Stimulated activated CD4-positive, alpha-beta T cell treated with anti-CD3 and anti-CD28 coated beads, TNF-alpha, amount 100 ng/mL, for 48 hours (primary cell): ENCODE measurements at regions not wholly inside any gene's neighbourhood (a gene's known extent, or its start where the extent isn't known, plus 50 kb on each side); places are given as distances from the start of the nearest gene placed in this dataset.
A peak's percentile ranks its signal among the peaks of the same experiment; 100 is the strongest.
"Not testable (repeated sequence)": the region's sequence is repeated elsewhere in the genome, so short reads cannot be mapped to it uniquely, and the experiment has no call there.

ENCODE experiments used
- DNase-seq, 3 donors: peaks; one replicate each; pipeline ENCODE4 v3.0.0-alpha.2; 2020; ENCODE audit warnings: low read depth in 3 of 3

DNA sequence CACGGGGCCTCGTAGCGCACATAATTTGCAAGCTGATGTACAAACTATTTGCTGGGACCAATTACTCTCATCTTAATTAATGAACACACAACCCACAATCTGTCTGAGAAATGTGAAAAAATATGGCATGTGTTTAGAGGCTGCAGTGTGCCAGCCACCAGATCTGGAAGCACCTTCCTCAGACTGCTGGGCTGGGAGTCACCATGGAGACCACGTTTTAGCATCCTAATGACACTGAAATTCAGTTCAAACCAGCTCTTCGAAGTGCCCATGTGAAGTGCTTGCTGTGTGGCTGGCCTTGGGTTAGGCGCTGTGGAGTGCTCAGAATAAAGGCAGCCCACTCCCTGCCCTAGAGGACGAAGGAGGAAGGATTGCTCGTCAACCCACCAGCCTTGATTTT lies 482.4 kb downstream of the OMA1 start:
- DNase-seq: no peak

DNA sequence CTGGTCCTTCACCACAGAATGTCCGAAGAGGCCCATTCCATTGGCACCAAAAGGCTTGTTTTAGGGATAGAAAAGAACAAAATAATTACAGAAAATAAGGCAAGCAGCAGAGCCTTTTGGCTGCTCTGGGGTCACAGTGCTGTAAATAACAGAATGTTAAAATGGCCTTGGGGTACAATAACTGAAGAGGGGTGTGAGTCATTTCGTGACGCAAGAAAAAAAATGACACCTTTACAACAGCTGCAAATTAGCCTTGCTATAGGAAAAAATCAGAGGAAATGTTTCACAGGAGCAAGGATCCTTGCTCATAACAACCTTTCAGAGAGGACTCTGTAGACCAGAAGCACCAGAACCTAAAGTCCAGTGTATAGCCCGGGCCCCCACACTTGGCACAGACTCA lies 483.4 kb downstream of the OMA1 start:
- no peak for DNase-seq

DNA sequence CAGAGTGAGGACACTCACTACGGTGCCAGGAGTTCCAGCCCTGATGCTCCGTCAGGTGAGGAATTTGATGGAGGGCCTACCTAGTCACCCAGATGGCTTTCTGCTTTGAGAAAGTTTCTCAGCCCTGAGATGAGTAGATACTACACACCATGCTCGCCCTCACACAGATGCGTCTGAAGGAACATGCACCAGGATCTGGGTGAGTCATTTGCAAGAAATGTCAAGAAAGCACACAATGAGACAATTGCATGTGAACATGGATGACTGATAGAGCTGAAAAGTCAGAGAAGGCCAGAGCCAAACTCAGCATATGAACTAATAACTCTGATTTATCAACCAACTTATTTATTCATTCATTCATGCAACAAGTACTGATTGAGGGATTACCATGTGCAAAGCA lies 483.9 kb downstream of the OMA1 start:
- no peak for DNase-seq

DNA sequence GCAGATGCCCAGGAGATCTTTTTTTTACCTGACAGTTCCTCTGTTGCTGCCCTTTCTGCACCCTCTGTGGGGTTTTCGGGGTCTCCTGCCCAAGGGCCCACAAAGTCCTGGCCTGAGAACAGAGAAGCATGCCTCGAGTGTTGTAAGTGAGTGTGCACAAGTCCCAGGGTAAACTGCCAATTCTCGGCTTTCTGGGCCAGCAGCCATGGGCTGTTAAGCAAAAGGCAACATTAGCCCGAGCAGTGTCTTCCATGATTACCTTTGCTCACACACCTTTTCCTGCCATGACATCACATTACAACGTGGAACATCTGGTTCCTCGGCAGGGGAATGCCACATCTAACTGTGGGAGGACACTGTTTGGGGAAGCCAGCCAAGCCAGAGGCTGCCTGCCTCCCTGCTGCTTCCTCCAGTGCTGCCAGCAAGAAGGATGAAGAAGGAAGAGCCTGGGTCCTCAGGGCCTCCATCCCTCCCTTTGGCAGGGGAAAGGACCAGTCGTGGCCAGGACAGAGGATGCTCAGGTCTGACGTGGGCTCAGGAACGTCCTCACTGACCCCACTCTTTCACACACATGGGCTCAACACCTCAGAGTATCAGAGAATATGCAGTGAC lies 485.9 kb downstream of the OMA1 start:
- no peak for DNase-seq

DNA sequence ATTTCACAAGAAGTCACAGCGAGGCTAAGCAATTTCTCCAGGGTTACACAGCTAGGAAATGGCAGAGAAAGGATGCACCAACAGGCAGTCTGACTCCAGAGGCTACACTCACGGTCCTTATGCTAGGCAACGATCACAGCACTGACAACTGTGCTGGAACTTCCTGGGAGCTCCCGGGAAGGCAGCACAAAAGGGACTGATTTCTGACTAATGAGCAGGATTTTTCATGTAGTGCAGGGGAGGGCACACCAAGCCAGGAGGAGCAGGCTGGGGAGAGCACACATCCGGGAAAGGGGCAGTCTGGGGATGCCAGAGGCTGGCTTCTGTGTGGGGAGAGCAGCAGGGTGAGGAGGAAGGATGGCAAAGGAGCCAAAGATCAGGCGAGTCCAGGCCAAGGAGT lies 486.7 kb downstream of the OMA1 start:
- DNase-seq: no peak

DNA sequence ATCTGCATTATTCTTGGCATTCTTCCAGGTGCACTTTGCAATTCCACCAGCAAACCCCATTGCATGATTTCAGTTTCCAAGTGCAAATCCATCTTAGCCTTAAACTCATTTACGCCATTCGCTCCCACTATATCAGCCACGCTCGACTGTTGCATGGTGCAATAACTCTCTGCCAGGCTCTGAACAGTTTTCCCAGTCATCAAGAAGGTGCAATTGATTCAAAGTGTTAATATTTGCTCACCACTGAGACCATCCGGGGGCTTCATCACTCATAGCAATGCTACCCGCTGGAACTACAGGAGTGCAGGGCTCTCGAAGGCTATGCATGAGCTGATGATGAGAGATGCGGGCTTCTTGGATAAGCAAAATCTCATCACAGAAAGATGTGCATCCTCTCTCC lies 488.2 kb downstream of the OMA1 start:
- no peak for DNase-seq

DNA sequence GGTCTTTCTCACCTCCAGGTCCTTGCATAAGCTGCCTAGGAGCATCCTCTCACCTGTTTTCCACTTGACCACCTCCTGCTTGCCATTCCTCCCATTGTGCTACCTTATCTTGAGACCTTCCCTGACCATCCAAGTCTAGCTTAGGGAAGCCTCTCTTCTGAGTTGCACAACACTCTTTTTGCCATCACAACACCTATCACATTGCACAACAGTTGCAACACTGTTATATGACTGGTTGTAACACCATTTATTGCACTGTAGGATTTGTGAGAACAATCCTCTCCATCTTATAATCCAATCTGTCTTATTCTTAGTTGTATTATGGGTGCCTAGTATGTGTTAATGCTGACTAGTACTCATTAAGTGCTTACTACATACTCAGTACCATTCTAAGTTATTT lies 488.7 kb downstream of the OMA1 start:
- no peak for DNase-seq

DNA sequence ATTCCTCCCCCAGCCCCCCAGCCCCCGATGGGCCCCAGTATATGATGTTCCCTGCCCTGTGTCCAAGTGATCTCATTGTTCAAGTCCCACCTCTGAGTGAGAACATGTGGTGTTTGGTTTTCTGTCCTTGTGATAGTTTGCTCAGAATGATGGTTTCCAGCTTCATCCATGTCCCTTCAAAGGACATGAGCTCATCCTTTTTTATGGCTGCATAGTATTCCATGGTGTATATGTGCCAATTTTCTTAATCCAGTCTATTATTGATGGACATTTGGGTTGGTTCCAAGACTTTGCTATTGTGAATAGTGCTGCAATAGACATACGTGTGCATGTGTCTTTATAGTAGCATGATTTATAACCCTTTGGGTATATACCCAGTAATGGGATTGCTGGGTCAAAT lies 495.3 kb downstream of the OMA1 start:
- DNase-seq: not testable (repeated sequence)

DNA sequence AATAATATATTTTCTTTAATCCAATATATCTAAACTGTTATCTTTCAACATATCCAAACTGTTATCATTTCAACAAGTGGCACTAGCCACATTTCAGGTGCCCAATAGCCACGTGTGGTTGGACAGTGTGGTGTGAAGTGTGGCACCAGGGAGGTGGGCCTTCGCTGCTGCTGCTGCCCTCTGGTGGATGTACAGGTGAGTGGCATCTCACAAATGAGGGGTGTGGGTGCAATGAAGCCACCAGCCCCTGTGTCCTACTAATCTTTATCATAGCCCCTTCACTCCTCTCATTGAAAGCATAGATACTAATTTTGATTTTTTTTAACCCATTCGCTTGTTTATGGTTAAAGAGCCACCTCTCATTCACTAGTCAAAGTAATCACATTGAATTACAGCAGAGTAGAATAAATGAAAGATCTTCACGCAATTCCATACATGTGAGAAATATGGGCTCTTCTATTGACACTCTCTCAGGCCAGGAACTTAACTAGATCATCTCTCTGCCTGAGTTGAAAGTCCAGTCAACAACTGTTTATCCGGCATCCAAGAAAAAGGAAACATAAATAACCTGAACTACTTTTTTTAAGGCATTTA lies 499.2 kb downstream of the OMA1 start:
- peak; percentile 3 to 14 (median 3) for DNase-seq

DNA sequence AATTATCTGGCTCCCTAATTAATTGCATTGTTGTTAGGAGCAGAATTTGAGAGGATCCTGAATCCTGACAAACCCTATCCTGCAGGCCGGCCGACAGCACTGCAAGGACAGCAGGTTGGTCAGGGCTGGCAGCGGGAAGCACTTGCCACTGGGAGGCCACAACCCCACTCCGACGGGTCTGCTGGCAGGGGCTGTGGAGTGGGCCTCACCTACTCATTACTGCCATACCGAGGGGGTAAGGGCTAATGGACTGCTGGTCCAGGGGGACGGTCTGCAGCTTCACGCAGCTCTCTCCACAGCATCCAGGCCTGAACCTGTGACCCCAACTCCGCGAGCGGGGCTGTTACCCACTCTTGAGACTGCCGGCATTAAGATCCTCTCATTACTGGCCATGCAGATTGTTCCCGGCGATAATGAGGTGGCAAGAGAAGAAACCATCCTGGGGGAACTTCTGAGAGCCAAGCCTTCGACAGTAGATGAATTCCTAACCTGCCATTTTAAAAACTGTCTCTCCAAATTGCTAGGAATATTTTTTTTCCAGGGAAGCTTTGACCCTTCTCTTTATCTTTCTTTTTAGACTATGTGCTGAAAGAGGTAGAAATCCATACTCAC lies 501.3 kb downstream of the OMA1 start:
- no peak for DNase-seq

DNA sequence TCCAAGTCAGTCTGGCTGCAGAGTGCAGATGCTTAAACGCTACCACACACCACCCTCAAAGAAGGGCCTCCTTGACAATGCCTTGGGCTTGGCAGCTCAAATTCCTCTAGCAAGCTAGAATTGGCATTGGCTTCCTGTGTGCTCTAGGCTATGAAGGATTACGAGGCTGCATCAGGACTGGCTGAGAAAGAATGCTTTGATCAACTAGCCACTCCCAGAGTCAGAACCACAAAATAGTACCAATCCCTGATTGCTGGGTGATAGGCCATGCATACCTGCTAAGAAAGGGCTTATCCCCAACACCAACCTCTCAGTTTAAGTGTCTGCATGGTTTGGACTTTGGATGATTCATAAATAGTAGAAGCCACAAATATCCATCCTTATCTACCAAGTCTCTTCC lies 504.9 kb downstream of the OMA1 start:
- no peak for DNase-seq

DNA sequence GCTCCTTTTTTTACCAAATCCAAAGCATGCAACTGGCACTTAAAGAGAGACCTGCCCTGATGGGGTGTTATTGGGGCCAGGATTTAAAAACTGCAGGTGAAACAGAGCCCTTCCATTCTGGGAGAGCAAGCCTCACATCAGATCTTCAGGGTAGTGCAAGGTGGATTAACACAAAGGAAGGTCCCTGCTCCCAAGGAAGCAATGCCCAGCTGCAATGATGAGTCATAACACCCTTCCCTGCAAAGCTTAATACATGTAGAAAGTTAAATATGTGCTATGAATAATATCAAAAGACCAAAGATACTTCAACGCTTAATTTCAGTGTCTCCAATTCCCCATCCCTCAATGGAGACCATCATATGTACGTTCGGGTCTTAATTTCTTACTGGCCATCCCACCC lies 508.0 kb downstream of the OMA1 start:
- DNase-seq: no peak

DNA sequence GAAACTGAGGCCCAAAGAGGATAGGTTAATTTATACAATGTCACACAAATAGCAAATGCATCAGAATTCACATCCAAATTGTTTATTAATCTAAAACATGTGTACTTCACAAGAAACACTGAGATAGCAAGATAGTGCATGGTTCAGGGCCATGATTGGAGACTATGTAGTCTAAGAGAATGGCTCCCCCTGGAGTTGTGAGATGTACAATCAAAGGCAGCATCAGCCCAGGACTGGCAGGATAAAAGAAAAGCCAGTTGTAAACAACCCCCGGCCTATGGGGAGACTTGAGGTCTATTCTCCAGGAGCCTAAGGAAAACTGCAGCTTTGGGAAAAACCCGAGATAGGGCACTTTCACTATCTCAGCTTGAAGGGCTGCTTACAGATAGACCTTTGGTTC lies 511.0 kb downstream of the OMA1 start:
- DNase-seq: no peak

DNA sequence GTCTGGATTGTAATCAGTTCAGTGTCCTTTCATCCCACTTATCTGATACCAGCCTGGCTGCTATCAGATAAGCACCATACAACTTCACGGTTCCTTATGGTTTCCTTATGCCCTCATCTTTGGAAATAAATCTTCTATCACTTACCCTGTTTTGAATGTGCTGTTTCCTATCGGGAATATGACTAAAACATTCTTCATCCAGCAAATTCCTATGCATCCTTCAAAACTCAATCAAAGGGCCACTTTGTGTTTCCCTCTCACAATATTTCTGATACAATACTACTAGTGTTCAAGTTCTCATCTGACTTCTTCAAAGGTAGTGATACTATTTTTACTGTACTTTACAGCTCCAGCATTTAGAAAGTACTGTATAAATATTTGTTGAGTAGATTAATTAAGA lies 513.2 kb downstream of the OMA1 start:
- no peak for DNase-seq

DNA sequence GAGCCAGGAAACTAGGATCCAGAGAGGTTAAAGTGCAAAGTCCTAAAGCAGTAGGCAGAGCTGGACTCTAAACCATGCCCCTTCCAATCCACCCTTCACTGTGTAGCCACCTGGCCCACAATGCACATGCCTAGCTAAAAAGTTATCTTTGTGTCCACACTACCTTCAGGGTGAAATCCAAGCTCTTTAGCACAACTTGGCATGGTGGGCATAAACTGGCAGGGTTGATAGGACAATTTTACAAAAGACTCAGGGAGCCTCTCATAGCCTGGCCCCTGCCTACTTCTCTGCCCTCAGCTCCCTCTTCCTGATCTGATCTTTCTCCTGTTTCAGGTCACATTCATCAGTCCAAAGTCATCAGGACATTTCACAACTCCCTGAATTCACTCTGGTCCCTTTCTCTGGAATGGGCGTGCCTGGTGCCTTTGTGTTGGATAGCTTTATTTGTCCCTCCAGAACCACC lies 513.9 kb downstream of the OMA1 start:
- no peak for DNase-seq

DNA sequence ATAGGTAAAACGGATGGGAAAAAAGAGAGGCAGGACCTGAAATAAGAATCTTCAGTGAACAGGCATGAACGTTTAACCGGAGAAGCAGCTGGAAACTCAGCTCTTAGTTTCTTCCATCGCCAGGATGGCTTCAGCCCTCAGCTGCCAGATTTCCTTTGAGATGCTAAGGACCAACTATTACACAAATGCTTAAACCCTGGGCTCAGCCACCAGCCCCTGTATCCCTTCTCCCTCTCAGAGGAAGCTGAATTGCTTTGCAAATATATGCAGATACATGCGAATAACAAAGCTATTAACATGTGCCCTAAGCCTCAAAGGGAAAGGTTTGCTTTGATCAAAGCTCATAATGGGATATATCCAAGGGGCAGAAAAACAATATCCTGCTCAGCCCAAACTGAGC lies 515.1 kb downstream of the OMA1 start:
- no peak for DNase-seq

DNA sequence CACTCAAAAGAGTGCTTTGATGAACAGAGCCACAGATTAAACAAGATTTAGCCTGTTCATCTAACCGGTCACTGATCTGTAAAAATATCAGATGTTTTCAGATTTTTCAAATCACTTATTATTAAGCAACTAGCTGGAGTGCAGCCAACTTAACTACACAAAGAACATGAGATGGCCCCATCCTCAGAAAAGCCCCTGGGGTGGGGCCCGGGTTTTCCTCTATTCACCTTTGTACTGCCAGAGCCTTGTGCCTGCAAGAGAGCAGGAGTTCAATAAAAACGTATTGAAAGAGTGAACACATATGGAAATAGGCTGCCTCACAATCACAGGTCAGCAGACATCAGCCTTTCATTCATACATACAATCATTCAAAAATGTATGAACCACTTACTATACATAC lies 516.1 kb downstream of the OMA1 start:
- DNase-seq: no peak

DNA sequence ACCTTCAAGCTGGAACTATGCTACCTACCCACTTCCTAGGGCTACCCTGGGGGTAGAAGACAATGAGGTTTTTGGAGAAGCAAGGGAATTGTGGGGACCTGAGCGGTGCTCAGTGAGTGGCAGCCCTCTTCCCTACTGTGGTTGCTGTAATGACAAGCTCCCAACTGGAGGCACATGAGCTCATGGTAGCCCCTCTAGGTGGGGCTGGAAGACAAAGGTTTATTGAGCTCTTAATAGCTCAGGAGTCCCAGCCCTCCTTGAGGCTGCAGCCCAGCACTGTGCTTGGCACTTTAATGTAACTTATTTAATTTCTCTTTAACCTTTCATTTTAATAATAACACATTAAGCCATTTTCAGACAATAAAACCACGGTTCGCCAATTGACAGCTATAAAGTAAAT lies 528.9 kb downstream of the OMA1 start:
- no peak for DNase-seq

DNA sequence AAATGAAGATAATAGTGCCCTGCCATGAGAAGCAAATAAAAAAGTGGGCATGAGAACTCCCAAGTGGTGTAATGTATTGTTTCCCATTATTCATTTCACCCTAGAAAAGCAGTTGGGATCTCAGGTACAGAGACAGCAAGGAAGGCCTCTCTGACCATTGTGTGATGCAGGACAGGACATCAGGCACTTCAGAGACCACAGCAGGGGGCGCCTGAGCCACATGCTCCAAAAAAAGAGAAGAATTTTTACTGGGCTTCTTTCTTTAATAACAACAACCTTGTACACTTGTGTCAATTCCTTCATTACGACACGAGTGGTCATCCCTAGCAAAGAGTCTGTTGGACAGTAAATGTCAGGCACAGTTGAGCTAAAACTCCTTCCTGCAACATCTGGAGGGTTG lies 533.3 kb downstream of the OMA1 start:
- DNase-seq: no peak

DNA sequence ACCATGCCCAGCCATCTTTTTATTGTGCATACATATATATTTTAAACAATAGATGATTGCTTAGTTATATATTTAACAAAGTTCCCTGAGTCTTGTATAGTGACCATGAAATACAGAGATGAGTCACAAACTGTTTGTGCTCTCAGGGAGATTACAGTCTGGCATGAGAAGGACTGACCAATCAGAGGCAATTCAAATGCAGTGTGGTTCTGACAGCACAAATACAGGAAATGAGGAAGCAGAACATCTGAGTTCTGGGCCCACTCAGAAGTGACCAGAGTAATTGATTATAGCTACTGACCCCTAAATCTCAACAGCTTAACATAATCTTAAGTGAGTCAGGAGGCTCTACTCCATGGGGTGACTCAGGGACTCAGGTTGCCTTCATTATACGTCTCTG lies 534.5 kb downstream of the OMA1 start:
- DNase-seq: no peak

DNA sequence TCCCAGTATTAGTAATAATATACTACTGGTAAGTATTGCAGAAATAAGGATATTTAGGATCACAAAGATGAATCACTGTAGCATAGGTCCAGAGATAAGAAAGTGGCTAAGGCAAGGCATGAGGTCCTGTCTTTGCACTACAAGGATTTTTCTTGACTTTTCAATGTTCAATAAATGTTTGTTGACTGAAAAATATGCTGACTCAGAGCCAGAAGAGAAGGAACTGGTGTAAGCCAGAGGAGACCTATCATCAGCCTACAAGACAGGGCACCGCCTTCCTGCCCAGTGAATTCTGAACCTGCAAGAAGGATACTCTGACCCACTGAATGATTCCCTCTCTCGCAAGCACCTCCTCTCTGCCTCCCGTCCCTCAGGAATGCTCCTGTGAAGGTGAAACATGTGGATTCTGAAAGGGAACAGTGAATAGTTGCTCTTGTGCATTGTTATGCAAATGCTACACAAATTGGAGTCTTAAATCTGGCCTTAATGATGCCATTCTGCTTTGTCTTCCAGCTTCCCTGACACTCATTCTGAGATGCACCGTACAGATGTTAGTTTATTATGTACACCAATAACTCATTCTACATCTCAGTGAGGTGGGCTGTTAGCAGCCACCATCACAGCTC lies 540.0 kb downstream of the OMA1 start:
- no peak for DNase-seq

DNA sequence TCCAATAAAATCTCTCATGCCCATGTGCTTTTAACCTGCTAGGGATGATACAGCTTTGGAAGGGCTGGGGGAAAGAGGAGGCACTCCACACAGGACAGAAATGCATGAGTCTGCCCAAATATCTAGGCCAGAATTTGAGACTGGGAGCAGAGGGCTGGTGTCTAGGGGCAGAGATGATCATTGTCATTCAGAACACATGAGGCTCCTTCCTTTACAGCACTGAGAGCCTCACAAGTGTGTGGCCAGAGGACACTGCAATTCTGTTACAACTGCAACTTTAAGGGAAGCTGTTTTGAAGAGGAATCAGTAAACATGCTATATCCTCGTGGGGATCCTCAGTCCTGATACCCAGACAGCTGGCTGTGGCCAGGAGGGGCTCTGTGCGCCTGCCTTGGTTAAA lies 541.3 kb downstream of the OMA1 start:
- no peak for DNase-seq

DNA sequence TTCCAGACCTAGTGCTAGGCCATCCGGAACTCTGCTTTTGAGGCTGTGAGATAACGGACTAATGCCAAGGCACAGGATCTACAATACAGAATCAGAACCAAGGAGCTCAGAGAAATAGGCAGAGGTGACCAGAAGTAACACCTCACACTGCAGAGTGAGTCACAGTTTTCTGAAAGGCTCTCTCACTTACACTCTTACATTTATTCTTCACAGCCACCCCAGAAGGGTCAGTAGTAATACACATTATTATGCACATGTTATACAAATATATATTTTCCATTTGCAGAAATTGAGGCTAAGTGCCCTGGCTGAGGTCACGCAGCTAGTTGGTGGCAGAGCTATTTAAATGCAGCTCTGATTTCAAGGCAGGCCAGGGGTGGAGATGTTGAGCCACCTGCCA lies 542.5 kb downstream of the OMA1 start:
- DNase-seq: no peak
